ENCODE measurements at regions not wholly inside any gene's neighbourhood (a gene's known extent, or its start where the extent isn't known, plus 50 kb on each side); places are given as distances from the start of the nearest gene placed in this dataset.
A peak's percentile ranks its signal among the peaks of the same experiment; 100 is the strongest.

- peak; percentile 53 to 69 (median 60) for ATAC-seq
- DNase-seq: no peak
- TF ChIP-seq POLR2A (IDR thresholded peaks at IDR 0.05) (no peak), CTCF (IDR thresholded peaks at IDR 0.05) (peak; percentile 59 to 66 (median 61))
Measured at GRCh38 chr12:44930972-44931600, 55.0 kb upstream of the NELL2 start.

GRCh38 chr12:44929236-44929885, 53.2 kb upstream of the NELL2 start:
- H3K27ac ChIP-seq: no peak overlapping the region
- DNase-seq: no peak
- H3K9me3 ChIP-seq: no peaks in the 10 kb centered on the region
- no peaks in the 10 kb centered on the region for H3K4me1 ChIP-seq
- no peaks in the 10 kb centered on the region for H3K36me3 ChIP-seq
- 55% methylated on average over 3 of the region's 3 CpGs for WGBS (ENCODE audit: insufficient coverage, low coverage, low lambda C conversion rate, missing lambda C conversion rate)
- intact Hi-C loops (cut with DNase I): no loop called here
- no peak for ATAC-seq
- no peak overlapping the region for H3K4me3 ChIP-seq
- TF ChIP-seq POLR2A (IDR thresholded peaks at IDR 0.05) (no peak), CTCF (IDR thresholded peaks at IDR 0.05) (no peak)
- H3K27me3 ChIP-seq: no peaks in the 10 kb centered on the region

More at GRCh38 chr12:44930972-44931600, 55.0 kb upstream of the NELL2 start:
- H3K4me3 ChIP-seq: no peak overlapping the region
- no peak overlapping the region for H3K27ac ChIP-seq
- H3K27me3 ChIP-seq: no peaks in the 10 kb centered on the region
- intact Hi-C loops (cut with DNase I): loop anchor here in 1 of 2 donors (5.0 kb wide), 1 partner anchor 919 kb away; no protein-coding TSS in a partner anchor
- H3K36me3 ChIP-seq: no peaks in the 10 kb centered on the region
- no peaks in the 10 kb centered on the region for H3K4me1 ChIP-seq
- no peaks in the 10 kb centered on the region for H3K9me3 ChIP-seq
- WGBS (ENCODE audit: insufficient coverage, low coverage, low lambda C conversion rate, missing lambda C conversion rate): 13% methylated on average over 4 of the region's 4 CpGs

Data from right lobe of liver (tissue), 6 donors.